ENCODE measurements at regions not wholly inside any gene's neighbourhood (a gene's known extent, or its start where the extent isn't known, plus 50 kb on each side); places are given as distances from the start of the nearest gene placed in this dataset.

DNA sequence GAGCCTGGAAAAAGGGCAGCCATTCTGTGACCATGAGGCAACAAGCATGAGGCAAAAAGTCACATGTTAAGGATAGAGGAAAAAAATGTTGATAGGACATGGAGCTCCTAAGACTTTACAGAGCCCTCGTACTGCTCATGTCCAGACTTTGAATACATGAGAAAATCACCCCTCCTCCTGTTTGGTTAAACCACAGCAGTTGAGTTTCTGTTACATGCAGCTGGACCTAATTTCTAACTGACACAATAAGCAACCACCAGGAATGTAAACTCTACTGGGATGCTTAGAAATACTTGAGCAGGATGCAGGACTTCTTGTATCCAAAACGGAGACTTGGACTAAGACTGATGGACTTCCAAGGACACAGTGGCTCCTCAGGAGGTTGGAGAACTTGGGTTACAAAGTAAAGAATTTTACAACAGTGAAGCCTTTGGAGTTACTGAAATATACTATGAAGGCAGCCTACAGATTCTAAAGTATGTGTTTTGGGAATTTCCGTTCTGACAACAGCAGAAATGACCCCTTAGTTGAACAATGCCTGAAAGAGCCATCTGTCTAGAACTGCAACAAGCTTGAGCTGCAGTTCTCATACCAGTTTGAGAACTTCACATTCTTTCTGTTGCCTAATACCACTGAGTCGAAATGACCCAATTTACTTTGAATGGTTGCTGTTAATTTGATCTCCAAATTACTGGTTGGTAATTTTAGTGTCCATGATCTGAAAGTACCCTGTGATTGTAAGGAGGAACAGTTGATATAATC lies 268.9 kb downstream of the PIK3R1 start:
- peaks cover 0 to 7% (median 0%) of the 10 kb centered on the region in 3 donors for H3K4me1 ChIP-seq
- ATAC-seq = no peak
- no peaks in the 10 kb centered on the region for H3K36me3 ChIP-seq
- peaks cover 0 to 10% (median 0%) of the 10 kb centered on the region in 3 donors for H3K9me3 ChIP-seq
- 68 to 72% methylated on average over 3 to 4 of the region's 4 CpGs for WGBS, 2 donors (ENCODE audit: low coverage in 1 of 2)
- no peaks in the 10 kb centered on the region for H3K27me3 ChIP-seq
- H3K4me3 ChIP-seq = no peak overlapping the region
- no peak for TF ChIP-seq EP300 (IDR thresholded peaks at IDR 0.05)
- H3K27ac ChIP-seq = no peak overlapping the region

DNA sequence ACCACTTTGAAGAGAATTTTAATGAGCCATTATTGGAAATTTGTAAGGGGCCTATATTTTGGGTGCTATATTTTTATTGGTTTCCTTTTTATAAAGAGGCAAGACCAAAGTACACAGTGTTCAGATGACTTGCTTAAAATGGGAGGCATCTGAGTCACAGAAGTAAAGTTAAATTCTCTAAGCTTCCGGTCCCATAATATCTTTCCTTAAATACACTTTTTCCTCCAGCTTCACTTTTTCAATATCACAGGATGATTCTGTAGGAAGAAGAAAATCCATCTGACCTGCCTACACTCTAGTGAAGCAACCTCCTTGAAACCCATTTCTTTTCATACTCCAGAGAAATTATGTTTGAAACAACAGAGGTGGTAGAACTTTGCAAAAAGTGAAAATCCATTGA lies 274.0 kb downstream of the PIK3R1 start:
- Histone ChIP-seq H3K4me3 (no peak overlapping the region), H3K4me1 (no peaks in the 10 kb centered on the region), H3K36me3 (no peaks in the 10 kb centered on the region), H3K27me3 (no peaks in the 10 kb centered on the region), H3K27ac (no peak overlapping the region), H3K9me3 (peaks cover 0 to 10% (median 0%) of the 10 kb centered on the region in 3 donors)
- 85 to 91% methylated on average over 1 of the region's 1 CpG for WGBS, 2 donors (ENCODE audit: low coverage in 1 of 2)
- no peak for ATAC-seq
- no peak for TF ChIP-seq POLR2A (IDR thresholded peaks at IDR 0.05)
- TF ChIP-seq EP300 (IDR thresholded peaks at IDR 0.05) = no peak
- TF ChIP-seq, protein P1, sequence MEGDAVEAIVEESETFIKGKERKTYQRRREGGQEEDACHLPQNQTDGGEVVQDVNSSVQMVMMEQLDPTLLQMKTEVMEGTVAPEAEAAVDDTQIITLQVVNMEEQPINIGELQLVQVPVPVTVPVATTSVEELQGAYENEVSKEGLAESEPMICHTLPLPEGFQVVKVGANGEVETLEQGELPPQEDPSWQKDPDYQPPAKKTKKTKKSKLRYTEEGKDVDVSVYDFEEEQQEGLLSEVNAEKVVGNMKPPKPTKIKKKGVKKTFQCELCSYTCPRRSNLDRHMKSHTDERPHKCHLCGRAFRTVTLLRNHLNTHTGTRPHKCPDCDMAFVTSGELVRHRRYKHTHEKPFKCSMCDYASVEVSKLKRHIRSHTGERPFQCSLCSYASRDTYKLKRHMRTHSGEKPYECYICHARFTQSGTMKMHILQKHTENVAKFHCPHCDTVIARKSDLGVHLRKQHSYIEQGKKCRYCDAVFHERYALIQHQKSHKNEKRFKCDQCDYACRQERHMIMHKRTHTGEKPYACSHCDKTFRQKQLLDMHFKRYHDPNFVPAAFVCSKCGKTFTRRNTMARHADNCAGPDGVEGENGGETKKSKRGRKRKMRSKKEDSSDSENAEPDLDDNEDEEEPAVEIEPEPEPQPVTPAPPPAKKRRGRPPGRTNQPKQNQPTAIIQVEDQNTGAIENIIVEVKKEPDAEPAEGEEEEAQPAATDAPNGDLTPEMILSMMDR (IDR thresholded peaks at IDR 0.05) = no peak
- no peak for TF ChIP-seq POLR2AphosphoS5 (IDR thresholded peaks at IDR 0.05)

DNA sequence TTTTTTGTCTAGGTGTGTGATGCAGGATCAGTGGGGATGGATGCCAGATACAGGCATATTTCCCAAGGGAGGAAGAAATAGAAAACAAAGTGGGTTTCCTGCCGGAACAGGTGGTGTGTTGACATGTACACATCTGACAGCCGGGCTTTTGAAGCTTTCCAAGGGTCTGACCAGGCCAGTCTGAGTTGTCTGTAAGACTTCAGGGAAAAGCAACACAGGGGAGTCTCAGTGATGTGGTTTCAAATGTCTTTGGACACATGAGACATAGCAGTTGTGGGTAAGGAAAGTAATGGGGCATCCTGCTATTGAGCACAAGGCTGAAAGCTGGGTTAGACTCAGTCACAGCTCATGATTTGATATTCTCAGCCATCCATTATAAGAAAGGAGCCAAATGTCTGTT lies 274.9 kb downstream of the PIK3R1 start:
- Histone ChIP-seq H3K4me1 (no peaks in the 10 kb centered on the region), H3K4me3 (no peak overlapping the region), H3K36me3 (no peaks in the 10 kb centered on the region), H3K27ac (no peak overlapping the region), H3K9me3 (peaks cover 0 to 10% (median 0%) of the 10 kb centered on the region in 3 donors), H3K27me3 (no peaks in the 10 kb centered on the region)
- 58 to 65% methylated on average over 2 of the region's 2 CpGs for WGBS, 2 donors (ENCODE audit: low coverage in 1 of 2)
- no peak for ATAC-seq
- TF ChIP-seq POLR2A (IDR thresholded peaks at IDR 0.05) = no peak
- TF ChIP-seq EP300 (IDR thresholded peaks at IDR 0.05) = no peak
- TF ChIP-seq, protein P1 (IDR thresholded peaks at IDR 0.05) = no peak
- TF ChIP-seq POLR2AphosphoS5 (IDR thresholded peaks at IDR 0.05) = no peak

DNA sequence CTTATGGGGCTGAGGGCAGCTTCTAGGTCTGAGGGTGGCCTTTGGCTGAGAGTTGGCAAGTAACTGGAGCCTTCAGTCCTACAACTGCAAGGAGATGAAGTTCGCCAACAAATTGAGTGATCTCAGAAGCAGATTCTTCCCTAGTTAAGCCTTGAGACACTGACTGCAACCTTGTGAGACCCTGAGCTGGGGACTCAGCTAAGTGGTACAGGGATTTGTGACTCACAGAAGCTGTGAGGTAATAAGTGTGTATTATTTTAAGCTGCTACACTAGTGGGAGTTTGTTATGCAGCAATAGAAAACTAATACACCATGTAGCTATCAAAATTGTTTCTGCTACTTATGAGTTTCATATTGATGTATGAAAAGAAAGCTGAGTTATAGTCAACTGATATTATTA lies 279.2 kb downstream of the PIK3R1 start:
- TF ChIP-seq POLR2AphosphoS5 (IDR thresholded peaks at IDR 0.05) (no peak), POLR2A (IDR thresholded peaks at IDR 0.05) (no peak), EP300 (IDR thresholded peaks at IDR 0.05) (no peak)
- TF ChIP-seq, protein P1 (IDR thresholded peaks at IDR 0.05) = no peak
- H3K27ac ChIP-seq = no peak overlapping the region
- no peaks in the 10 kb centered on the region for H3K4me1 ChIP-seq
- peaks cover 0 to 11% (median 0%) of the 10 kb centered on the region in 3 donors for H3K9me3 ChIP-seq
- H3K4me3 ChIP-seq = no peak overlapping the region
- ATAC-seq = no peak
- no peaks in the 10 kb centered on the region for H3K27me3 ChIP-seq
- H3K36me3 ChIP-seq = no peaks in the 10 kb centered on the region
- WGBS, 2 donors (ENCODE audit: low coverage in 1 of 2) = 100% methylated on average over 1 of the region's 1 CpG

DNA sequence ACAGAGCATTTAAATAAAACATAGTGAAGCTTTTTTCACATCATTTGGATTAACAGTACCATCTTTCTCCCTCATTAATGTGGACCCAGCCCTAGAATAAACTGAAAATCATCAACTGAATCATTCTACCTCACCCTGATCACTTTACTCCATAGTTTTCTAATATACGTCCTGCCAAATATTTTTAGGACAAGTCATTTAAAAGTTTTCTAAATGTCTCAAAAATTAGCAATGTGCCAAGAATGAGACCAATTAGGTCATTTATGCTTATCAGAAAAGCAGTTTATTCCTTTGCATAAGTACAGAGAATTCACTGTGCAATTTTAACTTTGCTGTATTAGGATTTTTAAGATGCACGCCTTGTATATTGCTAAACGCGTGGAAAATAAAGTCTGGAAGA lies 284.4 kb downstream of the PIK3R1 start:
- TF ChIP-seq POLR2A (IDR thresholded peaks at IDR 0.05) = no peak
- TF ChIP-seq POLR2AphosphoS5 (IDR thresholded peaks at IDR 0.05) = no peak
- TF ChIP-seq, protein P1 (IDR thresholded peaks at IDR 0.05) = no peak
- no peak for TF ChIP-seq EP300 (IDR thresholded peaks at IDR 0.05)
- Histone ChIP-seq H3K36me3 (no peaks in the 10 kb centered on the region), H3K4me3 (no peak overlapping the region), H3K9me3 (peaks cover 0 to 11% (median 0%) of the 10 kb centered on the region in 3 donors), H3K27ac (no peak overlapping the region), H3K4me1 (no peaks in the 10 kb centered on the region), H3K27me3 (no peaks in the 10 kb centered on the region)
- WGBS, 2 donors (ENCODE audit: low coverage in 1 of 2) = 56 to 68% methylated on average over 4 of the region's 4 CpGs
- no peak for ATAC-seq

Measured in gastroesophageal sphincter (tissue), 4 donors.